GM18868 (cell line): ENCODE measurements at regions not wholly inside any gene's neighbourhood (a gene's known extent, or its start where the extent isn't known, plus 50 kb on each side); places are given as distances from the start of the nearest gene placed in this dataset.

Experiments used
- ATAC-seq: cut with Tn5 transposase; IDR thresholded peaks from one replicate; pipeline ENCODE4 v1.9.1; 2021; ENCODE audit warnings: mild to moderate bottlenecking, moderate library complexity; ENCODE audit not compliant: unreplicated experiment

DNA sequence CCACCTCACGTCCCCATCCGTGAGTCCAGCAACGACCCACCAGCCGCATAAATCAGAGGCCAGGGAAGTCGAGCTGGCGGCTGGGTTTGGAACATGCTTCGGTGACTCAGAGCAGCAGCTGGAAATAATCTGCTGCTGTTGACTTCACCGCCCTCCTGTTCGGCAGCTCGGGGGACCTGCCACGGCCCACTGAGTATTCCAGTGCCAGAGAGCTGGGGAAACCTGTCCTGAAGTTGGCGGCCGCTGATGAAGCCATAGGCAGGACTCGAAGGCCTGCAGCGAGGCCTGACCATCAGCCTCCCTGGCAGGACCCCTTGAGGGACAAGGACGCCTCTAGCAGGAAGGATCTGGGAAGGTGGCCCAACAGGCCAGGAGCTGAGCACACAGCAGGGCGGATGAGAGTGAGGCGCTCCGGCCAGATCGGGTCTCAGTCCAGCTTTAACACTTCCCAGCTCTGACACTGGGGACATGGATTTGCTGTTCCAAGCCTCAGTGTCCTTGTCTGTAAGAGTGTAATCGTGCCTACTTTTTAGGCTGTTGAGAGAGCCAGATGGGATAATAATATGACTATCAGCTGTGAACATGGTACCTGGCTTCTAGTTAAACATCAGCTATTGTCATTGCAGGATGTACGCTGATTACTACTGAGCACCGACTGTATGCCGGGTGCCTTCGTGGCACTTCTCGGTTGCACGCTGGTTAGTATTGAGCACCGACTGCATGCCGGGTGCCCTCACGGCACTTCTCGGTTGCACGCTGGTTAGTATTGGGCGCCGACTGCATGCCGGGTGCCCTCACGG is 50.4 kb upstream of the CIBAR2 start:
- ATAC-seq: no peak

DNA sequence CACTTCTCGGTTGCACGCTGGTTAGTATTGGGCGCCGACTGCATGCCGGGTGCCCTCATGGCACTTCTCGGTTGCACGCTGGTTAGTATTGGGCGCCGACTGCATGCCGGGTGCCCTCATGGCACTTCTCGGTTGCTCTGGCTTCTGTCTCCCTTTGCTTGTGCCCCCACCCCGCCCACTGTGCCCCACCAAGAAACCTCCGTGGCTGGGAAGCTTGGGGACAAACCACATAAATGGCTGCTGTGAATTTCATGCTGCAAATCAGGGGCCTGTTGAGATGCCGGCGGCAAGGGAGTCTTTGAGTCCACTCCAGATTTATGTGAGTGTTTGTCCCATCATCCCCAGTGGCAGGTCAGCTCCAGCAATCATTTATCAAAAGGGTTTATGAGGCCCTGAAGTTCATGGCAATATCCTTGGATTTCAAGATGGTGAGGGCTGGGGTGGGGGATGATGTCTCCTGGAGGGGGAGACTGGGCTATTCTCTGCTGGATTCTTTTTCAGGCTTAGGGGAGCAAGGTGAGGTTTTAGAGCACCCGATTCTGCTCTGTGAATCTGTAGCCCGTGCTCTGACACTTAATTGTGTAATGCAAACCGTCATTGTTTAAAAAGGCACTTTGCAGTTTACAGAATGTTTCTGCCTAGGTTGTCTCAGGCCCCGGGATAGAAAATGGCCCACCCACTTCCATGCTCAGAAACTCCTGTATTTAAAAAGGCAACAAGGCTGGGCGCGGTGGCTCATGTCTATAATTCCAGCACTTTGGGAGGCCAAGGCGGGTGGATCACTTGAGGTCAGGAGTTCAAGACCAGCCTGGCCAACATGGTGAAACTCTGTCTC is 51.2 kb upstream of the CIBAR2 start:
- no peak for ATAC-seq

DNA sequence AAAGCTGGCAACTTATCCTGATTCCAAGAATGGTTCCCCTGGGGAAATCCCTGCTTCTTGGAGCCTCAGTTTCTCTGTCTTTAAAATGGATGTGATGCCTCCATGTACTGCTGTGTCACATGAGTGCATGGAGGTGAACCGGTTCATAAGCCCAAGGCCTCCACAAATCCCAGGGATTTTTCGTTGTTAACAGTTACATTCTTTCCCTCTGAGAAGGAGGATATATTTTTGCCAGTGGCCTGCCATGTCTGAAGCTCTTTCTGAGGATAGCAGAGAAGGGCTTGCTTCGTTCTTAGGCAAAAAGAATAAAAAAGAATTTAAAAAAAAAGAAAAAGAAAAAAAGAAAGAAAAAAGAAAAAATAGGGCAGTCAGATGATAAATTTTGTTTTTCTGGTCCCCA is 52.2 kb upstream of the CIBAR2 start:
- ATAC-seq: no peak

DNA sequence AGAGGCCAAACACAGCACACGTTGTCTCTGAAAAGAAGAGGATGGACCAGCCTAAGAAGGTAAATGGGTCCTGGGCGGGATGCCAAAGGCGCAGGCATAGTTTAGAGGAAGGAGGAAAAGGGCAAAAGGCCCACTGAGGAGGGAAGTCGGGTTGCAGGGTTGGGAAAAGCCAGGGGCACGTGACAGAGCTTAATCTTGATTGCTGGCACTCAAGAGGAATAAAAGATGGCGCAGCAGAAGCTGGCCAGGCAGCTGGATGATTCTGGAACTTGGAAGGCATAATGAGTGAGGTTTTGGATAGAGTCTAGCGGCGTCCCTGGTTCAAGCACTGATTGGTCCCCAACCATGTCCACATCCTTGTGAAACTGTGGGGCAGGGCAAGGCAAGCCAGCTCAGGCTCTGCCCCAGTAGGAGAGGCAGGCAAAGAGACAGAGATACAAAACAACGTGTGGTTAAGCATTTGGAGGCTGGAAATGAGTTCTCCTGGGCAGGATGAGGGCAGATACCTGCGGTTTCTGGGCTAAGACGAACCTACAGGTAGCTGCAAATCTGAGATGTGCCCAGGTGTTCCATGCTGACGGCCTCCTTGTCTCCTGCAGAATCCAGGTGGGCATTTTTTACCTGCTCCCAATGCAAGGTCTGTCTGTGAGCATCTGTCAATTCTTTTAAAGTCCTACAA is 52.7 kb upstream of the CIBAR2 start:
- no peak for ATAC-seq

DNA sequence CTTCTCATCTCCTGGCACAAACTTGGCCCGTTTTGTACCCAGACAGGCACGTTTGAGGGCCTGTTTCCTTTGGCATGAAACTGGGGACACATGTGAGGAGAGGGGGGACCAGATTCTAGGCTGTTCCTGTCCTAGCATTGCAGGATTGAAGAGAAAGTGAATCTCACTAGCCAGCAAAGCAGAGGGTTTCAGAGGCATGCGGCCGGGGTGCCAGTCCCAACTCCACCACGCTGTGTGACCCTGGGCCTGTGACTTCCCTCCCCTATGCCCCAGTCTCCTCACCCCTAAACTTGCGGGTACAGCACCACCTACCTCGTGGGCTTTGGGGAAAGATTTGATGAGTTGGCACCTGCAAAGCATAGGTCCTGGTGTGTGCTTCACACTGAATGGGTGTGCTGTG is 53.5 kb upstream of the CIBAR2 start:
- no peak for ATAC-seq

DNA sequence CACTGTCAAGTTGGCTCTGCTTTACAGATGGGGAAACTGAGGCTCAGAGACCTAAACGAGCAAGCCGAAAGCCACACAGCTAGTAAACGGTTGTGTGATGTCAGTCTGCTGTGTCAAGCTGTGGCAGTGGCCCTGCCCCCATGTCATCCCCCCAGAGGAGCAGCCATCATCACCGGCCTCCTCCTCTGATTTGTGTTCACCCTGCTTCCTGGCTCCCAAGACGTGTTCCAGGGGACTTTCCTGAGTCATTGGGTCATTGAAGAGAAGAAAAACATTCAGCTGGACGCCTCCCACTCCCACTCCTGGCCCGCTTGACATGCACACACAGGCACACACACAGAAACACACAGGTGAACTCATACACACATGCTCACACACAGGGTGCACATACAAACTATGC is 54.0 kb upstream of the CIBAR2 start:
- ATAC-seq: no peak

DNA sequence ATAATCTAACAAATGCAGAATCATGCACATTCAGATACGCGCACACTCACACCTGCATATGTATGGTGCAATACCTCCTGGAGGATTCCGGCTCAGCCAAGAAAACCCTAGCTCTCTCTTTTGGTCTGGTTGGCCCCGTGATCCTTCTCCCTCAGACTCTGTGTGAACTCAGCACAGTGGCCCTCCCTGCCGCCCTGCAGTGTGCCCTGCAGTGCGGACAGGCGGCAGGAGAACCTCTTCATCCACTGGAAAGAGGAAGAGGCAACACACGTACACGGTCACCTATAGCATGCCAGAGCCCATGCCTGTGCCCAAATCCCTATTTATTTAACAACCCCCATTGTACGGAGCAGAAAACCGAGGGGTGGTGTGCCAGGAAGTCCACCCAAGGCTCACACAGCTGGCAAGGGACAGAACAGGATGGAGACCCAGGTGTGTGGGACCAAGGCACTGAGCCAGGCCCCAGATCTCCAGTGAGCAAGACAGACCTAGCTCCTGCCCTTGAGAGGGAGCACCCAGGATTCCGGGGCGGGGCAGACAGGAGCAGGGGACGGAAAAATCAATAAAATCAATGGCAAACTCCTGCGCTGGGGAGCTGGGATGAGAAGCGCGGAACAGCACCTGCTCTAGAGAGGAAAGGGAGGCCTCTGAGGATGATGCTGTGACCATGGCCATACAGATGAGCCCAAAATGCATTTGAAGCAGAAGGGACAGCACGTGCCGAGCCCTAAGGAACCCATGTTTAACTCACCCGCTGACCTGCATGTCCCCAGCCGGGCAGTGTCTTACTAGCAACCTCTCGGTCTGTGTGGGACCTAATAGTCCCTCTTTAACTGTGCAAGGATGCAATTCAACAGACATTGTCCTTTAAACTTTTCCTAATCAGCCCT is 54.7 kb upstream of the CIBAR2 start:
- ATAC-seq: no peak

DNA sequence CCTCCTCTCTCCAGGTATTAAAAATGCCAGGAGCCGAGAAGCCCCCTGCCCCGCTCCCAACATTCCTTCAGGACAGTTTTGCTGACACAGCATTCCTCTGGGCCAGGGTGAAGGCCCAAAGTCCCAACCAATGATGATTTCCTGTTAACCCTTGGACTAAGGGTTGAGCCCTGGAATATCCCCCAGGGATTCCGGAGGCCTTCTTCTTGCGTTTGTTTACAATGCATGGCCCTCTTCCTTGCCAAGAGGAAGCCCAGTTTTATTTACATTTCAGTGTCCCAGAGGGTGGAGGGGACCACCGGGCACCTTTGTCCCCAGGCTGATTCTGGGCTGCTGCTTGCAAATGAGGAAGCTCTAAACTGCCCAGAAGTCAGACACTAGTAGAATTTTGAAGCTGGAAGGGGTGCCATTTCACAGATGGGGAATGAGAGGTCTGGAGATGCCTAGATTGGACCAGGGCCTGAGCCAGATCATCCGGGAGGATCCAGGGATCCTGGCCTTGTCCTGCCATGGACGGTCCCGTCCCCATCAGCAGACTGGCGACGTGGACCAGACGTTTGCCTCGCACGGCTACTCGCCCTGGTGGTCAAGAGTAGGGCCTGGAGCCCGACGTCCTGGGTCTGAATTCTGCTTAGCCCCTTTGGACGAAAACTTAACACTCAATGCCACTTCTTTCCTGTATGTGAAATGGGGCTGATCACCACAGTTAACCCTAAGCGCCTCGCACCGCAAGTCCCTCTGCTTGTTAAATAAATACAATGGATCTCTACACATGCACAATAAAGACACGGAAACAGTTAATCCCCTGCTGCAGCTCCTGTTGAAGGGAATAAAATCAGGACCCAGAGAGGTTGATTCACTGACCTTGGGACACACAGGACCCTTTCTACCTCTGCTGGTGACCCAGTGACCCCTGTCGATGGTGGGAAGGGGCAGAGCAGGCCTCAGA is 55.6 kb upstream of the CIBAR2 start:
- no peak for ATAC-seq

DNA sequence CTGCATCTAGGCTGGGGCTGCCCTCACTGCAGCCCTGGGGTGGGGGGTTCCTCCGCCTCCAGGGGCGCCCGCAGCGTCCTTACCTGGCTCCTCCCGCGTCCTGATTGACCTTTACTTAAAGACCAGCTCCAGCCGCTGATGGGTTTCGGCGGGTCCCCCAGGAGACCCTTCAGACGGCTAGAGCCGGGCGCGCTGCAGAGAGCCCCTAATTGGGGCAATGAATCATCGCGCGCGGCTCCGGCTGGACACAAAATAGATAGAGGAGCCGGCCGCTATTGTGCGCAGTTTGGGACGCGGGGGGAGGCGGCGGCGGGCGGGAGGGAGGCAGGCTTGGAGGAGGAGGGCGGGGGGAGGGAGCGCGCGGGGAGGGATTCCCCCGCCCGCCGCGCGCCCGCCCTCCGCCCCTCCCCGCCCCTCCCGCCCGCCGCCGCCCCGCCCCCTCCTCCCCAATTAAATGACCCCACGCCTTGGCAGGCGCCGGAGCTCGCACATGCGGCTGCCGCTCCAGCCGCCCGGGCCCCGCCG is 56.5 kb upstream of the CIBAR2 start:
- no peak for ATAC-seq

DNA sequence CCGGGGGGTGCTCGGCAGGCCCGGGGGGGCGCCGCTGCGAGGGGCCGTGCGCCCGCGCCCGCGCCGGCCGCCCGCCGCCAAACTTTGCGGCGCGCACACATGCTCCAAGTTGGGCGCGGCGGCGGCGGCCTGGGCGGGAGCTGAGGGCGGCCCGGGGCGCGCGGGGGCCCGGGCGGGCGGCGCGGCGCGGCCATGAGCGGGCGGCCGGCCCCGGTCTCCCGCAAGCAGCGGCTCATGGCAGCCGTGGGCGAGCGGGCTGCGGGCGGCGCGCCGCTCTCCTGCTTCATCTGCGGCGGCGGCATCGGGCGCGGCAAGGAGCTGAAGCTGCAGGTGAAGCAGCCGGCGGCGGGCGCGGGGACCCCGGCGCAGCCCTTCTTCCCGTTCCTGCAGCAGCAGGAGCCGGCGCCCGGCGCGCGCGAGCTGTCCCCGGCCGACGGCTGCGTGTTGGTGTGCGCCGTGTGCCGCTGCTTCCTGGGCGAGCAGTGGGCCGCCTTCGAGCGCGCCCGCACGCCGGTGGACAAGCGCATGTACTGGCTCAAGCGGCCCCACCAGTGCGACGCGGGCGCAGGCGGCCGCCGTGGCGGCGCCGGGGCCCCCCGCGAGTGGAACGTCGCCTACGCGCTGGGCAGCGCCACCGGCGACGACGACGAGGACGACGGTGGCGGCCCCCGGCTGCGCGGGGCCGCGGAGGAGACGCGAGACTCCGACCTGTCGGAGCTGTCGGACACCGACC is 57.2 kb upstream of the CIBAR2 start:
- no peak for ATAC-seq

DNA sequence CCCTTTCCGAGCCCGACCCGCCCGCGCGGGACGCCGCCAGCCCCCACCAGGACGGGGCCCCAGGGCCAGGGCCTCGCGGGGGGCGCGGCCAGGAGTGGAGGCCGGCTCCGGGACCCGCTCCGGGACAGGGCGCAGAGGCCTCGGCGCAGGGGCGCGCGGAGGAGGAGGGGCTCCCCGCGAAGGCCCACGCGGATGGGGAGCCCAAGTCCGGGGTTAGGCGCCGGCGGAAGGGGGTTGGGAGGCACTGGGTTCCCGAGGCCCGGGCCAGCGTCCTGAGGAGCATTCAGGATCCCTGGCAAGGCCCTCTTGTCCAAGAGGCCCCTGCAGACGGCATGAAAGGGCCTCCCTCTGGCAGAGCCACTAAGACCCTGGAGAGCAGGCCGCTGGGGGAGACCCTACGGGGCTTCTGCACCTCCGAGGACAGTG is 57.8 kb upstream of the CIBAR2 start:
- ATAC-seq: no peak

DNA sequence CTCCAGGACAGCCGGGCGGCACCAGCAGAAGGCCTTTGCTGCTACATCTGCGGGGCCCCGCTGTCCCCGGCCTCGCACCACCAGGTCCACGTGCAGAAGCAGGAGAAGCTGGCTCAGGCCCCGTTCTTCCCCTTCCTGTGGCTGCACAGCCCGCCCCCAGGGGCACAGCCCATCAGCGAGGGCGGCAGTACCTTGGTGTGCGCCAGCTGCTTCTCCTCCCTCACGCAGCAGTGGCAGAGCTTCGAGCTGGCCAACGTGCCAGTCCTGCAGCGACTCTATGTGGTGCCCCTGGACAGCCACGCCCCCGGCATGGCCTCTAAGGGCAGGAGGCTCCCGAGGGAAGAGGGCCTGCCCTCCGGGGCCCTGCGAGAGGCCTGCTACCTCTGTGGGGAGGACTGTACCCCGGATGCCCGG is 58.3 kb upstream of the CIBAR2 start:
- no peak for ATAC-seq

DNA sequence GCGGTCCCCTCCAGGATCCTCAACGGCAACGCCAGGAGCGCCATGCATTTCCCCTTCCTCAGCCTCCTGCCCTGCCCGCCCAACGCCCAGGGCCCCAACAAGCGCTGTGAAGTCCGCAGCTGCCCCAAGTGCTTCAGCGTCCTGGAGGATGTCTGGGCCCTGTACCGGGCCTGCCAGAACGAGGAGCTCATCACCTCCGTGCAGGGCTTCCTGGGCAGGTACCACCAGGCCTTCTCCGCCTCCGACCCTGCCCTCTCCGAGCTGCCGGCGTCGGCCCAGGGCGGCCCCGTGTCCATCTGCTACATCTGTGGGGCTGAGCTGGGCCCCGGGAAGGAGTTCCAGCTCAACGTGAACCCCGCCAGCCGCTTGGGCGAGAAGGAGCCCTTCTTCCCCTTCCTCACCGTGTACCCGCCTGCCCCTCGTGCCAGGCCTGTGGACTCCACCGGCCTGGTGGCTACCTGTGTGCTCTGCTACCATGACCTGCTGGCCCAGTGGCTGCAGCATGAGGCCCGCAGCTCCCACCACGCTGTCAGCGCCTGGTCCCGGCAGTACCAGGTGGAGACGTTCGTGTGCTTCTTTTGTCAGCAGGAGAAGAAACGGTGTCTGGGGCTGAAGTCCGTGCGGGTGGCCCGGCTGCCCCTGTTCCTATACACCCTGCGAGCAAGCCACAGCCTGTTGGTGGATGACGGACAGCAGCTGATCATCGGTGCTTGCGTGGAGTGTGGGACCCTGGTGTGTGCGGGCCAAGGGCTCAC is 58.9 kb upstream of the CIBAR2 start:
- ATAC-seq: no peak

DNA sequence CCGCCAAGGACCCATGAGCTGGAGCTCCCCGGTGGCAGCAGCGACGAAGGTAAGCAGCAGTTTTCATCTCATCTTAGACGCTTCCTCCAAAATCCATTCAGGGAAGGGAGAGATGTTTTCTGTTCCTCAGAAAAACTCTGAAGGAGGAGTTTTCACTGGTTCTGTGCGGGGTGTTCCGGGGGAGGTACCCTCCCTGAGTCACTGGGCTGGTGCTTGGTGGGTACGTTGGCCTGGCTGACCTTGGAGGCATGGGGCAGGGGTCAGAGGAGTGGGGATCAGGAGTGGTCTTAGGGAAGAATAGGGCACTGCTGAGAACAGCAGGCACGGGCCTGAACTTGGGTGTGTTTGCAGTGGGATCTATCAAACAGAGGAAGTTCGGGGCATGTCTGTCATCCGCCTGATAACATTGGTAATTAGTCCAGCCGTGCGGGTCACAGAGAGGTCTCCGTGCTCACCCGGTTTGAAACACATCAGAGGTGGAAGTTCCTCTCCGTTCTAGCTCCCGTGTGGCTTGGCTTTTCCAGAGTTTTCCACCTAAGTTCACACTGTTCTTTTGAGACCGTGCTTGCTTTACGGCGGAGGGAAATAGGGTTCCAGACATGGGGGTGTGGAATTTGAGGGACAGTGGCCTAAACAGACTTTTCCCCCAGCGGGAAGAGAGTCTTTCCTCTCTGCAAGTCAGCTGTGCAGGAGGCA is 59.6 kb upstream of the CIBAR2 start:
- no peak for ATAC-seq

DNA sequence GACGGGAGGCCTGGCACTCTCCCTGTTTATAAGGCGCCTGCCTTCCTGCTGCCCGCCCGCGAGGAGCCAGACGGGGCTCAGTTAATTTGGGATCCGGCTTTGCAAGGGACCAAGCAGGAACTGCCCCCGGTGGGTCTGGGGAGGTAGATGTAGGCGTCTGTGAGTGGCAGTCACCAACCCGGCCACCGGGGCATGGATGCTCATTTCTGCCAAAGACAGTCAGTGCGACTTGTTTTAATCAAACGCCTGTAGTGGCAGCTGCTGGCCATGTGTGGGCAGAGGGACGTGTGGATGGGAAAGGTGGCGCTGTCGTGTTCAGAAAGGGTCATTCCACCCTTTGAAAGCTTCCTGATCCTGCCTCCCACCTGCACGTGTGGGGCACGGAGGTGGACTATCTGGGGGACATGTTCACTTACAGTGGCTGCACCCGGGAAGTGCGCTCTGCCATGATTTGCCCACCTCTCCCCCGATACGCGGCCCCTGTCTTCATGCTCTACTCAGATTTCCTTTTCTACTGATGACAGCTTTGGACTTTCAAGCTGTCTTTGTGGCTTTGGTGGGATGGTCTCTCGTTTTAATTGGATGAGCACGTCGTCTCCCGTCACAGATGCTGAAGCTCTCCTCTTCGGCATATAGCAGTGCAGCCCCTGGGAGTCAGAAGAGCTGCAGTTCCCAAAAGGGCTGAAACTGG is 60.3 kb upstream of the CIBAR2 start:
- no peak for ATAC-seq

DNA sequence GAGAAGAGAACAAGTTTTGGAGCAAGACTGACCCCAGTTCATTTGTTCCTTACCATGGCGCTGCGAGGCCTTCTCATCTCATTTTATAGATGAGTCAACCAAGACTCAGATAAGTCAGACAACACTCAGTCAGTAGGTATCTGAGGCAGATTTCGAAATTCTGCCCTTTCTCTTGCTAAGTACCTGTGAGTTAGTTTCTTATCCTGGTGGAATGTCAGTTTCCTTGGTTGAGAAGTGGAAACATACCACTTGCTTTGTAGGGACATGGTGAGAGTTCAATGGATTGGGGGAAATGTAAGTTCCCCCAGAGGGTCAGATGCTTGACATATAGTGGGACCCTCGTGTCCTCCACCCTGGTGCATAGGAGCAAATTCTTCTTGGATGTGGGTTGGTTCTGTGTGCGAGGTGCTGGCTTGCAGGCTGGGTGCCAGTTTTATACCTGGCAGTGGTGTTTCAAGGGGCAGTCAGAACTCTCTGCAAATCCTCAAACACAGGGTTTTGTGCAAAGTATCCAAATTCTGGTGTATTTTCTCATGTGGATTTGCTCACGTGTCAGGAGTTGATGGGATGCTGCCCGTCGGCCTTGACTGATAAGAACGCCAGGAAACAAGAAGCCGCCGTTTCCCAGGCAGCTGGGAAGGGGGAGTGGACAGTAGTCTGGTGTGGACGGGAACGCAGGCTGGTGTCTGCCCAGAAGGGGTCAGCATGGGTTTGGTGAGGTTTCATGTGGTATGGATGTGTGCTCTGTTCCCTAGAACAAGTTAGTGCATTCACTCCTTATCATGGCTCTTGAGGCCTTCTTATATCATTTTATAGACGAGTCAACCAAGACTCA is 61.1 kb upstream of the CIBAR2 start:
- ATAC-seq: no peak
